GM12878 (cell line): ENCODE measurements at regions not wholly inside any gene's neighbourhood (a gene's known extent, or its start where the extent isn't known, plus 50 kb on each side); places are given as distances from the start of the nearest gene placed in this dataset.

Experiments
- ATAC-seq: fragments of 200-7000 bp; cut with Tn5 transposase; 3 replicates; pipeline ENCODE4 v1.9.1; 2020; ENCODE audit warnings: mild to moderate bottlenecking, moderate library complexity
- BruUV-seq: library from RNA; stranded (reverse); fragments of 400-500 nt; replicated peaks from 2 replicates; lab custom pipeline; 2021; lab: Mats Ljungman, UMichigan
- CTCF ChIA-PET: fragments of 300-600 bp; sonication (Branson Sonifier 250); formaldehyde crosslinking; extraction: SDS; loops from one replicate; lab custom pipeline; 2021; ENCODE audit warnings: inconsistent platforms; lab: Yijun Ruan, JAX
- POLR2A ChIA-PET: fragments of 350-600 bp; formaldehyde crosslinking; extraction: SDS; loops from one replicate; lab custom pipeline; 2021; ENCODE audit warnings: inconsistent platforms; lab: Charles Lee
- RAD21 ChIA-PET: fragments of 300-600 bp; sonication (Branson Sonifier 250); formaldehyde crosslinking; loops from one replicate; lab custom pipeline; 2023; ENCODE audit warnings: antibody characterized with exemption; ENCODE audit not compliant: unreplicated experiment; lab: Charles Lee
- SMC1A ChIA-PET: fragments of 300-600 bp; sonication (Branson Sonifier 250); formaldehyde crosslinking; loops from one replicate; lab custom pipeline; 2023; ENCODE audit not compliant: unreplicated experiment, uncharacterized antibody; lab: Charles Lee
- DNase-seq: peaks from one replicate; pipeline ENCODE4 v3.0.0-alpha.2; 2011; ENCODE audit warnings: low read depth, low spot score
- FAIRE-seq: peaks from 3 replicates; lab custom pipeline; 2011; peaks lifted over from hg19 to GRCh38; lab: Jason Lieb, UNC
- H2AFZ ChIP-seq: 2 replicates; pipeline ENCODE4 v1.6.0; 2011; ENCODE audit warnings: low read depth, low read length, control low read depth; ENCODE audit not compliant: control insufficient read depth
- H3K27ac ChIP-seq: 2 replicates; pipeline ENCODE4 v1.5.1; 2011; ENCODE audit warnings: control low read depth; ENCODE audit not compliant: control insufficient read depth, insufficient read depth
- H3K27me3 ChIP-seq, 2 experiments: replicated peaks in 1 of 2; 2 replicates each; pipeline versions ENCODE4 v1.6.0 to v1.6.1; 2011; ENCODE audit warnings: low read length in 1 of 2; ENCODE audit not compliant: control insufficient read depth in 2 of 2, insufficient read depth in 2 of 2
- H3K36me3 ChIP-seq, 2 experiments: 2 replicates each; pipeline ENCODE4 v1.5.1; 2011; ENCODE audit warnings: low read length in 1 of 2; ENCODE audit not compliant: control insufficient read depth in 2 of 2, insufficient read depth in 2 of 2
- H3K4me1 ChIP-seq: 2 replicates; pipeline ENCODE4 v1.6.1; 2011; ENCODE audit warnings: mild to moderate bottlenecking, low read length, moderate library complexity, mixed read lengths; ENCODE audit not compliant: control insufficient read depth, insufficient read depth
- H3K4me2 ChIP-seq: 2 replicates; pipeline ENCODE4 v1.6.0; 2011; ENCODE audit warnings: control low read depth; ENCODE audit not compliant: control insufficient read depth, insufficient read depth
- H3K4me3 ChIP-seq: fragments of 200-600 bp; sonication (generic); 2 replicates; pipeline ENCODE4 v1.5.1; 2016
- H3K79me2 ChIP-seq: 2 replicates; pipeline ENCODE4 v1.6.0; 2011; ENCODE audit warnings: low read length; ENCODE audit not compliant: control insufficient read depth, insufficient read depth
- H3K9ac ChIP-seq: 2 replicates; pipeline ENCODE4 v1.8.0; 2011; ENCODE audit warnings: low read length, control low read depth, mixed read lengths; ENCODE audit not compliant: control insufficient read depth, insufficient read depth
- H3K9me3 ChIP-seq: replicated peaks from 3 replicates; pipeline ENCODE4 v1.5.1; 2011; ENCODE audit warnings: mild to moderate bottlenecking, low read length; ENCODE audit not compliant: control insufficient read depth, insufficient read depth
- H4K20me1 ChIP-seq: 2 replicates; pipeline ENCODE4 v1.6.0; 2011; ENCODE audit not compliant: control insufficient read depth, insufficient read depth
- CREM ChIP-seq: IDR thresholded peaks from 2 replicates; pipeline ENCODE4 v1.6.1; 2014; ENCODE audit warnings: antibody characterized with exemption, low read depth
- HCFC1 ChIP-seq: fragments of 150-350 bp; IDR thresholded peaks from 2 replicates; pipeline ENCODE4 v1.6.1; 2014; ENCODE audit warnings: low read length
- IRF5 ChIP-seq: fragments of 450-650 bp; IDR thresholded peaks from 2 replicates; pipeline ENCODE4 v1.6.1; 2017; ENCODE audit warnings: borderline replicate concordance
- NR2C2 ChIP-seq: IDR thresholded peaks from 2 replicates; pipeline ENCODE4 v1.6.1; 2011; ENCODE audit warnings: borderline replicate concordance, low read depth; ENCODE audit not compliant: control insufficient read depth, insufficient read length
- PML ChIP-seq: IDR thresholded peaks from 2 replicates; pipeline ENCODE4 v1.6.1; 2012; ENCODE audit warnings: low read length, inconsistent platforms
- RCOR1 ChIP-seq: conservative IDR thresholded peaks from 2 replicates; pipeline ENCODE4 v1.6.1; 2012; ENCODE audit warnings: low read depth, low read length, improper control_type of control experiment
- ZBTB33 ChIP-seq: fragments of 450-650 bp; IDR thresholded peaks from 2 replicates; pipeline ENCODE4 v1.6.1; 2017; ENCODE audit warnings: mild to moderate bottlenecking
- ZNF207 ChIP-seq: fragments of 450-650 bp; IDR thresholded peaks from 2 replicates; pipeline ENCODE4 v1.6.1; 2014; ENCODE audit warnings: antibody characterized with exemption, mild to moderate bottlenecking, borderline replicate concordance
- WGBS: methylation state at CpG from one replicate; pipeline ENCODE4 v1.1.6; 2016; ENCODE audit warnings: low lambda C conversion rate; ENCODE audit not compliant: insufficient replicate concordance, insufficient coverage; ENCODE audit errors: missing lambda C conversion rate; 5-methylcytosine and 5-hydroxymethylcytosine counted together
- in situ Hi-C: fragments of 300-500 bp; cut with MboI; formaldehyde crosslinking; loops from 9 replicates; pipeline ENCODE4 v1.14.3; 2018; ENCODE audit warnings: mixed read lengths
- intact Hi-C: fragments of 100-400 bp; cut with micrococcal nuclease; formaldehyde crosslinking; loops from one replicate; pipeline ENCODE4 v1.14.2; 2022; ENCODE audit not compliant: unreplicated experiment
- TF ChIP-seq, protein P1 (sequence below): fragments of 450-650 bp; IDR thresholded peaks from 2 replicates; pipeline ENCODE4 v1.6.1; 2016; ENCODE audit warnings: mild to moderate bottlenecking
- TF ChIP-seq, protein P2 (sequence below), 3 experiments: IDR thresholded peaks in 2 of 3; conservative IDR thresholded peaks in 1 of 3; 2 replicates each; pipeline ENCODE4 v1.5.1; 2011; ENCODE audit warnings: low read depth in 3 of 3, low read length in 3 of 3, mild to moderate bottlenecking in 3 of 3, control low read depth in 2 of 3, moderate library complexity in 2 of 3, inconsistent platforms in 1 of 3, mixed read lengths in 1 of 3; ENCODE audit not compliant: control insufficient read depth in 2 of 3, insufficient read depth in 1 of 3; ENCODE audit errors: extremely low read depth in 1 of 3

- Histone ChIP-seq H3K79me2 (no peaks in the 10 kb centered on the region), H3K27ac (no peak overlapping the region), H3K36me3 (no peaks in the 10 kb centered on the region), H3K4me2 (no peak overlapping the region), H3K9me3 (no peaks in the 10 kb centered on the region), H3K4me1 (no peaks in the 10 kb centered on the region), H4K20me1 (no peaks in the 10 kb centered on the region), H3K9ac (no peak overlapping the region), H3K4me3 (no peak overlapping the region), H2AFZ (no peak overlapping the region), H3K27me3 (peaks cover 0 to 2% of the 10 kb centered on the region in 2 experiments; a peak in 2 of 4 replicates)
- no peak for FAIRE-seq
- DNase-seq, result no peak
- no TSS peak for BruUV-seq
- in situ Hi-C loops (no loop called here), intact Hi-C loops (no loop called here)
- no peak for ATAC-seq
- WGBS, result 12% methylated on average over 1 of the region's 1 CpG
- CTCF ChIA-PET, result interaction anchor here (1.0 to 1.1 kb wide), 2 partner anchors 19 to 282 kb away, joined by 3 read pairs; no protein-coding TSS in a partner anchor
- SMC1A ChIA-PET, result no interaction called here
- POLR2A ChIA-PET, result no interaction called here
- TF ChIP-seq PML, result no peak
- TF ChIP-seq ZBTB33, result no peak
- no peak for TF ChIP-seq CREM
- no peak for TF ChIP-seq ZNF207
- TF ChIP-seq RCOR1, result no peak
- TF ChIP-seq HCFC1, result no peak
- TF ChIP-seq NR2C2, result no peak
- RAD21 ChIA-PET, result no interaction called here
Measured at GRCh38 chr2:20933714-20934113, 110.2 kb downstream of the APOB start.

DNA sequence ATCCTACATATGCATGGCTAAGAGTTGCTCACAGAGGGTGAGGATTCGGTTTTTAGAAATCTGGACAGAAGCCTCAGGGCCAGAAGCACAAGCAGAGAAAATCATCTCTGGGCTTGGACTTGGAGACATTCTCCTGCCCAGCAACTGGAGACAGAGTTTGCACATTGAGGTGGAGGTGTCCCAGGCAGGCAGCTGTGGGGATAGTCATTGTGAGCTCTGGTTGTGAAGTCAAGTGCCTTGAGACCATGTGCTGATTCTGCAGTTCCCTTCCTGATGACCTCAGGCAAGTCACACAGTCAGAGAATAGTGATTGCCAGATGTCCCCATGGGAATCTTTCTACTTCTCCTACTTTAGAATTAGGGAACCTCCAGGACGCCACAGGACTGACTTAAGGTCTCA lies 108.4 kb upstream of the LDAH start:
- H3K79me2 ChIP-seq, result no peaks in the 10 kb centered on the region
- SMC1A ChIA-PET, result no interaction called here
- no TSS peak for BruUV-seq
- RAD21 ChIA-PET, result no interaction called here
- H3K9me3 ChIP-seq, result no peaks in the 10 kb centered on the region; the same call in 2 of the 3 replicates
- 0% methylated on average over 2 of the region's 2 CpGs for WGBS
- H3K36me3 ChIP-seq, result no peaks in the 10 kb centered on the region
- in situ Hi-C loops, result no loop called here
- no peak for FAIRE-seq
- no peak overlapping the region for H3K4me3 ChIP-seq
- no peaks in the 10 kb centered on the region for H3K4me1 ChIP-seq
- POLR2A ChIA-PET, result no interaction called here
- CTCF ChIA-PET, result no interaction called here
- no peak overlapping the region for H3K9ac ChIP-seq
- ATAC-seq, result no peak
- H2AFZ ChIP-seq, result no peak overlapping the region
- no peaks in the 10 kb centered on the region for H4K20me1 ChIP-seq
- no peak overlapping the region for H3K27ac ChIP-seq
- H3K27me3 ChIP-seq, result peaks cover 0 to under 1% of the 10 kb centered on the region in 2 experiments; a peak in 2 of 4 replicates
- no peak overlapping the region for H3K4me2 ChIP-seq
- DNase-seq, result no peak
- TF ChIP-seq IRF5, result no peak
- TF ChIP-seq, protein P1, sequence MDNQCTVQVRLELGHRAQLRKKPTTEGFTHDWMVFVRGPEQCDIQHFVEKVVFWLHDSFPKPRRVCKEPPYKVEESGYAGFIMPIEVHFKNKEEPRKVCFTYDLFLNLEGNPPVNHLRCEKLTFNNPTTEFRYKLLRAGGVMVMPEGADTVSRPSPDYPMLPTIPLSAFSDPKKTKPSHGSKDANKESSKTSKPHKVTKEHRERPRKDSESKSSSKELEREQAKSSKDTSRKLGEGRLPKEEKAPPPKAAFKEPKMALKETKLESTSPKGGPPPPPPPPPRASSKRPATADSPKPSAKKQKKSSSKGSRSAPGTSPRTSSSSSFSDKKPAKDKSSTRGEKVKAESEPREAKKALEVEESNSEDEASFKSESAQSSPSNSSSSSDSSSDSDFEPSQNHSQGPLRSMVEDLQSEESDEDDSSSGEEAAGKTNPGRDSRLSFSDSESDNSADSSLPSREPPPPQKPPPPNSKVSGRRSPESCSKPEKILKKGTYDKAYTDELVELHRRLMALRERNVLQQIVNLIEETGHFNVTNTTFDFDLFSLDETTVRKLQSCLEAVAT, result no peak
- TF ChIP-seq, protein P2, sequence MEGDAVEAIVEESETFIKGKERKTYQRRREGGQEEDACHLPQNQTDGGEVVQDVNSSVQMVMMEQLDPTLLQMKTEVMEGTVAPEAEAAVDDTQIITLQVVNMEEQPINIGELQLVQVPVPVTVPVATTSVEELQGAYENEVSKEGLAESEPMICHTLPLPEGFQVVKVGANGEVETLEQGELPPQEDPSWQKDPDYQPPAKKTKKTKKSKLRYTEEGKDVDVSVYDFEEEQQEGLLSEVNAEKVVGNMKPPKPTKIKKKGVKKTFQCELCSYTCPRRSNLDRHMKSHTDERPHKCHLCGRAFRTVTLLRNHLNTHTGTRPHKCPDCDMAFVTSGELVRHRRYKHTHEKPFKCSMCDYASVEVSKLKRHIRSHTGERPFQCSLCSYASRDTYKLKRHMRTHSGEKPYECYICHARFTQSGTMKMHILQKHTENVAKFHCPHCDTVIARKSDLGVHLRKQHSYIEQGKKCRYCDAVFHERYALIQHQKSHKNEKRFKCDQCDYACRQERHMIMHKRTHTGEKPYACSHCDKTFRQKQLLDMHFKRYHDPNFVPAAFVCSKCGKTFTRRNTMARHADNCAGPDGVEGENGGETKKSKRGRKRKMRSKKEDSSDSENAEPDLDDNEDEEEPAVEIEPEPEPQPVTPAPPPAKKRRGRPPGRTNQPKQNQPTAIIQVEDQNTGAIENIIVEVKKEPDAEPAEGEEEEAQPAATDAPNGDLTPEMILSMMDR (IDR thresholded peaks at IDR 0.05 in 2 of 3, conservative IDR thresholded peaks at IDR 0.05 in 1 of 3; ENCODE audit: control insufficient read depth in 2 of 3, extremely low read depth in 1 of 3, insufficient read depth in 1 of 3, low read depth in 3 of 3, low read length in 3 of 3), result no peak
- TF ChIP-seq, all 136 proteins: peak for 0
- intact Hi-C loops, result no loop called here
